GM23338 (cell line): ENCODE measurements at regions not wholly inside any gene's neighbourhood (a gene's known extent, or its start where the extent isn't known, plus 50 kb on each side); places are given as distances from the start of the nearest gene placed in this dataset.

Experiments used
- TF ChIP-seq, protein P1 (sequence below), 2 experiments: fragments of 200-600 bp in 1 of 2; sonication (generic) in 1 of 2; conservative IDR thresholded peaks; 2 replicates each; pipeline versions ENCODE4 v1.5.1 to v1.6.1; 2016 to 2017; ENCODE audit warnings: antibody characterized with exemption in 2 of 2, low read depth in 2 of 2, mild to moderate bottlenecking in 2 of 2, moderate library complexity in 1 of 2
- TF ChIP-seq, protein P2 (sequence below): IDR thresholded peaks from one replicate; pipeline ENCODE4 v1.6.1; 2018; ENCODE audit warnings: antibody characterized with exemption; ENCODE audit not compliant: unreplicated experiment

DNA sequence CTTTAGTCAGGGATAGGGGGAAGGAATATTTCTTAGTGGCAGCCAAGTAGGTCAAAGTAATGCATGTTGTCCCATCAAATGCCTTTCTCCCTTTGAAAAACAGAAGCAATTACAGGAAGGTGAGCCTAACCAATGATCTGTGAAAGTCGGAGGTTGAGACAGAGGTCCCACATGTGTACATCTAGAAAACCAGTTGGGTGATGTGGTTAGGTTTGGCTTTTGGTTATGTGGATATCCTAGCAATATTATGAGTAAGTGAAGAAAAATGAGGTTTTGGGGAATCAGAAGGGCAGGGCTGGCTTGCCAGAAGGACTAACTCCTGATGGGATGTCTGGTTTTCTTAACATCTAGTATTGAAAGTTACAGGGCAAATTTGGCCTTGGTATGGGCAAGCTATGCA is 63.4 kb upstream of the PALM2AKAP2 start:
- TF ChIP-seq, protein P1, sequence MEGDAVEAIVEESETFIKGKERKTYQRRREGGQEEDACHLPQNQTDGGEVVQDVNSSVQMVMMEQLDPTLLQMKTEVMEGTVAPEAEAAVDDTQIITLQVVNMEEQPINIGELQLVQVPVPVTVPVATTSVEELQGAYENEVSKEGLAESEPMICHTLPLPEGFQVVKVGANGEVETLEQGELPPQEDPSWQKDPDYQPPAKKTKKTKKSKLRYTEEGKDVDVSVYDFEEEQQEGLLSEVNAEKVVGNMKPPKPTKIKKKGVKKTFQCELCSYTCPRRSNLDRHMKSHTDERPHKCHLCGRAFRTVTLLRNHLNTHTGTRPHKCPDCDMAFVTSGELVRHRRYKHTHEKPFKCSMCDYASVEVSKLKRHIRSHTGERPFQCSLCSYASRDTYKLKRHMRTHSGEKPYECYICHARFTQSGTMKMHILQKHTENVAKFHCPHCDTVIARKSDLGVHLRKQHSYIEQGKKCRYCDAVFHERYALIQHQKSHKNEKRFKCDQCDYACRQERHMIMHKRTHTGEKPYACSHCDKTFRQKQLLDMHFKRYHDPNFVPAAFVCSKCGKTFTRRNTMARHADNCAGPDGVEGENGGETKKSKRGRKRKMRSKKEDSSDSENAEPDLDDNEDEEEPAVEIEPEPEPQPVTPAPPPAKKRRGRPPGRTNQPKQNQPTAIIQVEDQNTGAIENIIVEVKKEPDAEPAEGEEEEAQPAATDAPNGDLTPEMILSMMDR (conservative IDR thresholded peaks at IDR 0.05; ENCODE audit: low read depth in 2 of 2), result no peak
- TF ChIP-seq, protein P2, sequence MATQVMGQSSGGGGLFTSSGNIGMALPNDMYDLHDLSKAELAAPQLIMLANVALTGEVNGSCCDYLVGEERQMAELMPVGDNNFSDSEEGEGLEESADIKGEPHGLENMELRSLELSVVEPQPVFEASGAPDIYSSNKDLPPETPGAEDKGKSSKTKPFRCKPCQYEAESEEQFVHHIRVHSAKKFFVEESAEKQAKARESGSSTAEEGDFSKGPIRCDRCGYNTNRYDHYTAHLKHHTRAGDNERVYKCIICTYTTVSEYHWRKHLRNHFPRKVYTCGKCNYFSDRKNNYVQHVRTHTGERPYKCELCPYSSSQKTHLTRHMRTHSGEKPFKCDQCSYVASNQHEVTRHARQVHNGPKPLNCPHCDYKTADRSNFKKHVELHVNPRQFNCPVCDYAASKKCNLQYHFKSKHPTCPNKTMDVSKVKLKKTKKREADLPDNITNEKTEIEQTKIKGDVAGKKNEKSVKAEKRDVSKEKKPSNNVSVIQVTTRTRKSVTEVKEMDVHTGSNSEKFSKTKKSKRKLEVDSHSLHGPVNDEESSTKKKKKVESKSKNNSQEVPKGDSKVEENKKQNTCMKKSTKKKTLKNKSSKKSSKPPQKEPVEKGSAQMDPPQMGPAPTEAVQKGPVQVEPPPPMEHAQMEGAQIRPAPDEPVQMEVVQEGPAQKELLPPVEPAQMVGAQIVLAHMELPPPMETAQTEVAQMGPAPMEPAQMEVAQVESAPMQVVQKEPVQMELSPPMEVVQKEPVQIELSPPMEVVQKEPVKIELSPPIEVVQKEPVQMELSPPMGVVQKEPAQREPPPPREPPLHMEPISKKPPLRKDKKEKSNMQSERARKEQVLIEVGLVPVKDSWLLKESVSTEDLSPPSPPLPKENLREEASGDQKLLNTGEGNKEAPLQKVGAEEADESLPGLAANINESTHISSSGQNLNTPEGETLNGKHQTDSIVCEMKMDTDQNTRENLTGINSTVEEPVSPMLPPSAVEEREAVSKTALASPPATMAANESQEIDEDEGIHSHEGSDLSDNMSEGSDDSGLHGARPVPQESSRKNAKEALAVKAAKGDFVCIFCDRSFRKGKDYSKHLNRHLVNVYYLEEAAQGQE, result no peak
